ENCODE measurements at regions not wholly inside any gene's neighbourhood (a gene's known extent, or its start where the extent isn't known, plus 50 kb on each side); places are given as distances from the start of the nearest gene placed in this dataset.

DNA sequence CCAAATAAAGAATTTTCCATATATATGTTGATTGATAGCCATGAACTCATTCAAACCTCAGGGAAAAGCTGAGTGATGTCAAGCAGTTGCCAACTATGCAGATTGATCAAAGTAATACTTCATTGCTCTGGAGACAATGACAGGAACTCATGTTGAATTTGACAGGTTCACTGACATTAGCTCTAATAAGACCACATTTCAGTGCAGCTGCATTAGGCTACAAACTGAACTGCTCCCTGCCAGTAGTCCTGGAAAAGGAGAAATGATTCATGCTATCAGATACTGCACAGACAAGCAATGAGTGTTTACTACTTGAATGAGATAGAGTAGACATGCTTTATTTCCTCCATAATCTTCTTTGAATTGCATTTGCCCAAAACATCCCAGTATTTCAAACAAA, 948.4 kb downstream of the MRPL39 start:
- Histone ChIP-seq H3K4ac (replicated peaks; ENCODE audit: insufficient read length, low read depth, low read length) (no peak overlapping the region), H3K4me3 (ENCODE audit: extremely low read depth in 1 of 4, insufficient read depth in 2 of 4, low read depth in 3 of 4, low read length in 4 of 4) (no peak overlapping the region), H2AFZ (ENCODE audit: low read length) (no peak overlapping the region), H3K9me3 (ENCODE audit: insufficient read depth in 2 of 2, low read depth in 1 of 2, low read length in 1 of 2) (peaks cover 2 to 42% of the 10 kb centered on the region in 2 experiments; a peak in 3 of 4 replicates), H2BK20ac (ENCODE audit: low read length) (no peak overlapping the region), H3K14ac (ENCODE audit: insufficient read length) (no peak overlapping the region), H3K9ac (replicated peaks in 1 of 4; ENCODE audit: extremely low read depth in 1 of 4, low read depth in 3 of 4, low read length in 3 of 4) (no peak overlapping the region), H3K79me2 (ENCODE audit: control insufficient read depth in 1 of 2, insufficient read depth in 2 of 2, low read length in 2 of 2) (no peaks in the 10 kb centered on the region), H3K27ac (ENCODE audit: low read depth, low read length) (no peak overlapping the region), H2AK5ac (ENCODE audit: low read depth, low read length) (no peak overlapping the region), H3K4me1 (replicated peaks in 1 of 4; ENCODE audit: control insufficient read depth in 3 of 4, insufficient read depth in 4 of 4, low read length in 3 of 4) (no peaks in the 10 kb centered on the region), H3K4me2 (ENCODE audit: insufficient read depth in 1 of 2, low read depth in 2 of 2, low read length in 2 of 2) (no peak overlapping the region), H2BK5ac (ENCODE audit: low read depth, low read length) (no peak overlapping the region), H3K79me1 (ENCODE audit: low read depth, low read length) (no peaks in the 10 kb centered on the region), H4K5ac (ENCODE audit: insufficient read length, low read depth, low read length) (no peak overlapping the region), H3K23ac (ENCODE audit: insufficient read length) (no peak overlapping the region), H4K20me1 (replicated peaks in 1 of 2; ENCODE audit: control insufficient read depth in 1 of 2, insufficient read depth in 2 of 2, low read length in 2 of 2) (no peaks in the 10 kb centered on the region), H2BK12ac (ENCODE audit: low read depth, low read length) (no peak overlapping the region), H3K56ac (replicated peaks; ENCODE audit: insufficient read length, low read depth, low read length) (no peak overlapping the region), H2BK120ac (replicated peaks; ENCODE audit: low read depth, low read length) (no peak overlapping the region), H3K18ac (ENCODE audit: extremely low read depth, low read length) (no peak overlapping the region), H3K23me2 (ENCODE audit: low read depth, low read length) (no peaks in the 10 kb centered on the region), H3K27me3 (replicated peaks in 1 of 4; ENCODE audit: control insufficient read depth in 3 of 4, extremely low read depth in 1 of 4, insufficient read depth in 3 of 4, low read length in 3 of 4) (no peaks in the 10 kb centered on the region), H3K36me3 (ENCODE audit: control insufficient read depth in 2 of 4, insufficient read depth in 4 of 4, low read length in 3 of 4) (no peaks in the 10 kb centered on the region), H4K8ac (ENCODE audit: extremely low read depth, insufficient read depth, low read length) (no peak overlapping the region), H4K91ac (replicated peaks; ENCODE audit: insufficient read length, low read length) (no peak overlapping the region), H2BK15ac (ENCODE audit: low read length) (no peak overlapping the region)
- no peak for FAIRE-seq
- no peak for DNase-seq (ENCODE audit: low read depth in 1 of 2, low spot score in 2 of 2)
- ChIA-PET CTCF (ENCODE audit: partially characterized antibody) (no interaction called here), POLR2A (ENCODE audit: partially characterized antibody) (interaction anchor here (0.6 kb wide), 1 partner anchor 468 kb away, joined by 3 read pairs; no protein-coding TSS in a partner anchor)
- TF ChIP-seq TBP (IDR thresholded peaks at IDR 0.05; ENCODE audit: low read depth, low read length) (no peak), POLR2A (IDR thresholded peaks at IDR 0.05; ENCODE audit: control extremely low read depth in 1 of 2, low read depth in 2 of 2, low read length in 2 of 2) (no peak), TEAD4 (IDR thresholded peaks at IDR 0.05; ENCODE audit: low read depth, low read length) (no peak), CREB1 (IDR thresholded peaks at IDR 0.05) (no peak), NRF1 (IDR thresholded peaks at IDR 0.05; ENCODE audit: low read depth, low read length) (no peak), SUZ12 (IDR thresholded peaks at IDR 0.05; ENCODE audit: low read length) (no peak), KDM5A (IDR thresholded peaks at IDR 0.05; ENCODE audit: low read length) (no peak)
